ENCODE measurements at regions not wholly inside any gene's neighbourhood (a gene's known extent, or its start where the extent isn't known, plus 50 kb on each side); places are given as distances from the start of the nearest gene placed in this dataset.

GRCh38 chr20:29741594-29741893, 1515.9 kb upstream of the DEFB115 start:
- H3K4me1 ChIP-seq (ENCODE audit: insufficient read depth), result no peaks in the 10 kb centered on the region
- peaks cover 4% of the 10 kb centered on the region; the same call in 1 of the 2 replicates for H3K36me3 ChIP-seq (ENCODE audit: insufficient read depth)
- no peak overlapping the region for H2AFZ ChIP-seq
- Mint-ChIP-seq H3K27ac (no peak overlapping the region), H3K36me3 (ENCODE audit: low read depth) (peaks cover 24% of the 10 kb centered on the region), H3K27me3 (ENCODE audit: insufficient read depth, low read depth, poor library complexity) (no peaks in the 10 kb centered on the region), H3K9me3 (peaks cover 85% of the 10 kb centered on the region), H3K4me3 (no peak overlapping the region), H3K4me1 (no peaks in the 10 kb centered on the region)
- no peaks in the 10 kb centered on the region for H3K27me3 ChIP-seq (ENCODE audit: insufficient read depth)
- DNase-seq (ENCODE audit: low spot score) (no peak), ATAC-seq (no peak)
- H3K9me2 ChIP-seq (ENCODE audit: insufficient read depth), result no peaks in the 10 kb centered on the region
- no peak for TF ChIP-seq JUNB (IDR thresholded peaks at IDR 0.05; ENCODE audit: unreplicated experiment)
- TF ChIP-seq ZNF462 (CRISPR knock-in tag; IDR thresholded peaks at IDR 0.05), result no peak
- TF ChIP-seq CREB1 (CRISPR knock-in tag; IDR thresholded peaks at IDR 0.05; ENCODE audit: low read depth), result no peak
- TF ChIP-seq ZNF331 (CRISPR knock-in tag; IDR thresholded peaks at IDR 0.05; ENCODE audit: low read depth), result no peak
- no peak for TF ChIP-seq ZNF114 (CRISPR knock-in tag; IDR thresholded peaks at IDR 0.05)
- no peak for TF ChIP-seq NANOG (IDR thresholded peaks at IDR 0.05; ENCODE audit: borderline replicate concordance)
- TF ChIP-seq EZH2 (IDR thresholded peaks at IDR 0.05; ENCODE audit: low read depth, unreplicated experiment), result no peak
- no peak for TF ChIP-seq POLR2AphosphoS5 (IDR thresholded peaks at IDR 0.05; ENCODE audit: low read depth)
- no peak for TF ChIP-seq STAT1 (IDR thresholded peaks at IDR 0.05; ENCODE audit: unreplicated experiment)
- no peak for TF ChIP-seq EZH2phosphoT487 (IDR thresholded peaks at IDR 0.05; ENCODE audit: unreplicated experiment)
- no peak for TF ChIP-seq REST (IDR thresholded peaks at IDR 0.05; ENCODE audit: unreplicated experiment)
- no peak for TF ChIP-seq CTCF (conservative IDR thresholded peaks at IDR 0.05; ENCODE audit: low read depth in 2 of 2)
- TF ChIP-seq ETS1 (IDR thresholded peaks at IDR 0.05), result no peak
- H3K27ac ChIP-seq (ENCODE audit: low read depth), result no peak overlapping the region
- no peaks in the 10 kb centered on the region for H3K79me2 ChIP-seq (replicated peaks; ENCODE audit: insufficient read depth)
- H3F3A ChIP-seq (replicated peaks; ENCODE audit: low read depth), result no peaks in the 10 kb centered on the region
- no peaks in the 10 kb centered on the region for H4K20me1 ChIP-seq (replicated peaks; ENCODE audit: insufficient read depth)
- H3K4me3 ChIP-seq, result no peak overlapping the region
- H3K4me2 ChIP-seq, result no peak overlapping the region

Measured in GM23338 (cell line).